VCaP (cell line): ENCODE measurements at regions not wholly inside any gene's neighbourhood (a gene's known extent, or its start where the extent isn't known, plus 50 kb on each side); places are given as distances from the start of the nearest gene placed in this dataset.

Experiments
- H3K27ac ChIP-seq: fragments of 450-650 bp; 2 replicates; pipeline ENCODE4 v1.5.1; 2017
- CTCF ChIP-seq: fragments of 450-650 bp; conservative IDR thresholded peaks from 2 replicates; pipeline ENCODE4 v1.5.1; 2017; ENCODE audit warnings: mild to moderate bottlenecking, moderate library complexity

- H3K27ac ChIP-seq: no peak overlapping the region
- TF ChIP-seq CTCF: no peak
These were observed 169.0 kb downstream of the IRX2 start for GRCh38 chr5:2582507-2582906.

- no peak overlapping the region for H3K27ac ChIP-seq
- TF ChIP-seq CTCF: peak; percentile 30; the same call in 1 of the 2 replicates
These were observed 169.4 kb downstream of the IRX2 start for GRCh38 chr5:2582106-2582505.

GRCh38 chr5:2581418-2581817 is 170.1 kb downstream of the IRX2 start:
- TF ChIP-seq CTCF: no peak
- no peak overlapping the region for H3K27ac ChIP-seq

GRCh38 chr5:2579126-2579525 is 172.4 kb downstream of the IRX2 start:
- H3K27ac ChIP-seq: no peak overlapping the region
- peak; percentile 35; the same call in 1 of the 2 replicates for TF ChIP-seq CTCF

- TF ChIP-seq CTCF: no peak
- no peak overlapping the region for H3K27ac ChIP-seq
These were observed 174.0 kb downstream of the IRX2 start for GRCh38 chr5:2577312-2578036.

GRCh38 chr5:2576823-2577222 is 174.7 kb downstream of the IRX2 start:
- H3K27ac ChIP-seq: no peak overlapping the region
- no peak for TF ChIP-seq CTCF

GRCh38 chr5:2575871-2576270 is 175.6 kb downstream of the IRX2 start:
- TF ChIP-seq CTCF: no peak

More at GRCh38 chr5:2575871-2576270, 175.6 kb downstream of the IRX2 start:
- no peak overlapping the region for H3K27ac ChIP-seq
